CD4-positive, alpha-beta T cell treated with Interferon alpha-2 for 1 hour (primary cell): ENCODE measurements at regions not wholly inside any gene's neighbourhood (a gene's known extent, or its start where the extent isn't known, plus 50 kb on each side); places are given as distances from the start of the nearest gene placed in this dataset.
"Not testable (repeated sequence)": the region's sequence is repeated elsewhere in the genome, so short reads cannot be mapped to it uniquely, and the experiment has no call there.

ENCODE experiments used
- DNase-seq, 2 donors: peaks; one replicate each; pipeline ENCODE4 v3.0.0-alpha.2; 2020 to 2022

DNA sequence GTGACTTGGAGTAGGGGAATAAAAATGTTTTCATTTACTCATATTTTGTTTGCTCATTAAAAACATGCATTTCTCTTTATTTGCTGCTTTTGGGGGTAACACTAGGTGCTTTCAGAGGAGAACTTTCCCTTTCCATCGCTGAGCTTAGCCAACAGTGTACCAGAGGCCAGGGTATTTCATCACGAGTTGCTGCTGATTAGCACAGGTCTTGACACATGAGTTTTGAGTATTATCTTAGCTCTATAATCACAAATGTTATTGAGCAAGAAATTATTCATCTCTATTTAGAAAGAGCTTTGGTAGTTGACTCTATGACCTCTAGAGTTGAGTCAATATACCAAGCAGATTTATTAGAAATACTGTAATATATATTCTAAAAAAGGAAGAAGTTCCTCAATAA lies 375.9 kb downstream of the NXPH1 start:
- no peak for DNase-seq

DNA sequence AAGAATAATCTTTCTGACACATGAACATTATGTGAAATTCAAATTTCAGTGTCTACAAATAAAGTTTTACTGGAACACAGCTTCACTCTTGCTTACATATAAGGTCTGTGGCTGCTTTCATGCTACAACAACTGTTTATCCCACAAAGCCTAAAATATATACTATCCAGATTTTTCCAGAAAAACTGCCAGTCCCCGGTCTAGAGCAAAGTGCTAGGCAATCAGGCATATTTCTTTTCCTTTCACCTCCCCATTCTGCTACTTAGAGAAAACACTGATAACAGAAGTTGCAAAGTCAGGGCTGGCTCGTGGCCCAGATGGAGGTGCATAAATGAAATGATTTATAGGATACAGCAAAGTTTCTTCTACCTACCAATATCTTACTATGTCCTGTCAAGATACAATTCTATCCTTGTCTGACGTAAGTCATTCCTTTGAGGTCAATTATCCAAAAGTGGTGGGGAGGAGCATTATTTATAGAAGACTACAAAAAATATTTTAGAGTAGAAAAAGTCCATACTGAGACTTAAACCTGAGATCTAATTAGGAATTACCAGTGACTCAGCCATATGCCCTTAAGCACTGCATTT lies 384.1 kb downstream of the NXPH1 start:
- no peak for DNase-seq

GRCh38 chr7:8818406-8818805 lies 385.0 kb downstream of the NXPH1 start:
- DNase-seq = no peak

DNA sequence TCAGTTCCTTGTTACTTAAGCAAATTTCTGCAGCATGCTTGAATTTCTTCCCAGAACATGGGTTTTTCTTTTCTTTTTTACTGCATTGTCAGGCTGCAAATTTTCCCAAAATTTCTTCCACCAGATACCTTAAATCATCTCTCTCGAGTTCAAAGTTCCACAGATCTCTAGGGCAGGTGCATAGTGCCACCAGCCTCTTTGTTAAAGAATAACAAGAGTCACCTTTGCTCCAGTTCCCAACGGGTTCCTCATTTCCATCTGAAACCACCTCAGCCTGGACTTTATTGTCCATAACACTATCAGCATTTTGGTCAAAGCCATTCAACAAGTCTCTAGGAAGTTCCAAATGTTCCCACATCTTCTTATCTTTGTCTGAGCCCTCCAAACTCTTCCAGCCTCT lies 389.2 kb downstream of the NXPH1 start:
- no peak for DNase-seq

DNA sequence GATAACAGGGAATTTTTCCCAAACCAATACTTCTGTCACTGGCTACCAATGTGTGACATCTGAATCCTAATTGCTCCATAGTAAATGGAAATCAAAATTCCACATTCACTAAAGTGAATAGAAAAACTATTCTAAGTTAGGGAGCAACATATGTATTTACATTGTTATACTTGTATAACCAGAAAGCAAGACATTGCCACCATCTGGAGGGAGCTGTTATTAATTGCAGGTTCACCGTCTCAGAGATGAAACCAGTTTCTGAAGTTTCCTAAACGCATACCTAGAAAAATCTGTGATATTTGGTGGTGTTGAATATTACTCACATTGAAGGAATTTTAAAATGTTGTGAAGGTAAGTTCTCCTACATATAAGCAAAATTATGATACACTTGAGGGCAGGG lies 390.1 kb downstream of the NXPH1 start:
- DNase-seq = no peak

GRCh38 chr7:8827329-8827728 lies 393.9 kb downstream of the NXPH1 start:
- no peak for DNase-seq

DNA sequence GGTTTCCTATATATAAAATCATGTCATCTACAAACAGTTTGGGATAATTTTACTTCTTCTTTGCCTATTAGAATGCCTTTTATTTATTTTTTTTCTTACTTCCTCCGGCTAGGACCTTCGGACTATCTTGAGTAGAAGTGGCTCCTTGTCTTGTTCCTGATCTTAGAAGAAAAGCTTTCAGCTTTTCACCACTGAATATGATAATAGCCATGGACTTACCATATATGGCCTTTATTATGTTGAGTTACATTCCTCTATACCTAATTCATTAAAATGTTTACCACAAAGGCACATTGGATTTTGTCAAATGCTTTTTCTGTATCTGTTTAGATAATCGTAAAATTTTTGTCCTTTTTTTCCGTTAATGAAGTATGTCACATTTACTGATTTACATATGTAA lies 395.7 kb downstream of the NXPH1 start:
- DNase-seq = no peak

DNA sequence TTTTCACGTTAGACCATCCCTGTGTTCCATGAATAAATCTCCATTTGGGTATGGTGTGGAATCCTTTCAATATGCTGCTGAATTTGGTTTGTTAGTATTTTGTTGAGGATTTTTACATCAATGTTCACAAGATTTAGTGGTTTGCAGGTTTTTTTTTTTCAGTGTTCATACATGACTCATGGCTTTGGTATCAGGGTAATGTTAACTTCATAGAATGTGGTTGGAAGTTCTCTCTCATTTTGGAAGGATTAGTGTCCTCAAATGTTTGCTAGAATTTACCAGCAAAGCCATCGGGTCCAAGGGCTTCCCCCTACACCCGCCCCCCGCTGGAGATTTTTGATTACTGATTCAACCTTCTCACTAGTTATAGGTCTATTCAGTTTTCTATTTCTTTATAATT lies 398.0 kb downstream of the NXPH1 start:
- no peak for DNase-seq

DNA sequence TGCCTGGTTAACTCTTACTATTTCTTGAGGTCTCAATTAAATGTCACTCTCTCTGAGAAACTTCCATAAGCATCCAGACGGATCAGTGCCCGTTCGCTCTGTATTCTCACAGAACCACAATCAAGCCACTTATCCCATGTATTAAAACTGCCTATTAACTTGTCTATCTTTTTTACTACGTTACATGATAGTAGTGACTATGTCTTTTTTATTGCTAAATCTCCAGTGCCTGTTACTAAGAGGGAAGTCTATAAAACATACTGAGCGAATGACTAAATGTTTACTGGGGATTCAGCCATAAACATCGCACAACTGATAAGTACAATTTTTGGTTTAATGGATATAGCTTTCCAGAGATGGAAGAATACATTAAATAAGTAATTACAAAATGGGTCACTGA lies 399.9 kb downstream of the NXPH1 start:
- no peak for DNase-seq

GRCh38 chr7:8841171-8841570 lies 407.8 kb downstream of the NXPH1 start:
- no peak for DNase-seq

DNA sequence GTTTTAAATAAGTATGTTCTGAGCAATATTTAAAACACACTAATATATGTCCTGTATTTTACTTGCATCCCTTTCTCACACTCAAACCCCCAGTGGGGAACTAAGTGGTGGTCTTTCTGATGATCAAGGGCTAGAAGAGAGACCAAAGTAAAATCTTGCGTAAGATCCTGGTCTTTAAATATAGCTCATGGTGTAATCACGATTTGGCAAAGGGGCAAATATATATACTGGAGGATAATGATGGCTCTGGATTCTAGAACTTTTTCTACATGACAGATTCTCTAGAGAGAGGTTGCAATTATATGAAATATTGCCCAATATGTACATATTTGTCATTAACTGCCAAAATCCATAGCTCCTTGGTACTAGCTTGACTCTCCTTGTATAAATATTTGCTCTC lies 438.3 kb downstream of the NXPH1 start:
- DNase-seq = no peak

DNA sequence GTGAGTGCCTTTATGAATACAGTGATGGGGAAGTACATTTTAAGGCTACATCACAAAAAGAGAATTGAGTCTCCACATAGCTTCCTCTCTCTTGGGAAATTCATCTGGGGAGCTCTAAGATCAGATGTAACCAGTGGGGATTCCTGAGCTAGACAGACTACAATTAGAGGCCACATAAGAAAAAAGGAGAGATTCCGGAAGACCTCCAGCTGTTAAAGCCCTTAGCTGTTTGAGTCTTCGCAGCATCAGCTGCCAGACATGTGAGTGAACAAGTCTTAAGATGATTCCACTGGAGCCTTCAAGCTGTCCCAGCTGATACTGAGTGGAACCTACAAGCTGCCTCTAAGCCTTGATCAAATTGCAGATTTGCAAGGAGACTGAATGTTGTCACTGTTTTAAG lies 448.5 kb downstream of the NXPH1 start:
- no peak for DNase-seq

DNA sequence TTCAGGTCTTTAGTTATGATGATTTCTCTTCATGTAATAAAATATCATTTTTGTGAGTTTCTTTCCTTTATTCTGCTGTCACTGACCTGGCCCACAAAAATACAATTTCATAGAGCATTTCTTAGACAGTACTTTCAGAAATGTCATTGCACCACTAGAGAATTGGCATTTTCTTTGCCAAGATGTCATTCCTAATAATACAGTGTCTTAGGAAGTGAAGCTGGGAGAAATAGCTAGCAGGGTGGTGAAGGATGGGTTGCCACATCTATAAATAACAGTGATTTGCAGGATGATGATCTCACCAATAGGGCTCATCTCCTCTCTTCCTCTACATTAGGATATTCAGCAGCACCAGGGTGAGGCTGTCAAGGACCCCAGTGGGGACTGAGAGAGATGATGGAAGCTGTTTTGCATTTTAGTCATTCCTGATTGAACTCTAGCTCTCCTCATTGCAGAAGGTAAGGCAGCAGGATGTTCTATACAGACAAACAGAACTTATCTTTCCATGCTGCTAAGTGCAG lies 452.1 kb downstream of the NXPH1 start:
- DNase-seq = no peak

GRCh38 chr7:8890346-8890745 lies 456.9 kb downstream of the NXPH1 start:
- DNase-seq = not testable (repeated sequence)

DNA sequence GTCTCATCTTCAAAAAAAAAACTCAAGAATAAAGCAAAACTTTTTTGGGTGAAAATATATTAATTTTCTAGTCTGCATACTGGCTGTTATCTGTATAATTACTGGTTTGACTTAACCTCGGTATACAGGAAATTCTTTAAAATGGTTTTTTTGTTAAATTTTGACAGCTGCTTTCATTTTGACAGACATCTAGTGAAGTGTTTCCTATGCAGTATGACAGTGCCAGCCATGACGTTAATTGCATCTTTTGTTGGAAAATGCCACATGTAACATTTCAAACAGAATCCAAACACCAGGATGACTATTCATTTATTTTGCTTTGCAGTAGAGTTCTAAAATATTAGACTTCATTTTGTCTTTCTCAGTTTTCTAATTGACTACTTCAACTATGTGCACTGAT lies 460.4 kb downstream of the NXPH1 start:
- no peak for DNase-seq

- no peak for DNase-seq
Measured at GRCh38 chr7:8906396-8907075, 473.1 kb downstream of the NXPH1 start.

- DNase-seq = no peak
Measured at GRCh38 chr7:8908889-8909288, 475.5 kb downstream of the NXPH1 start.

GRCh38 chr7:8913682-8914081 lies 480.3 kb downstream of the NXPH1 start:
- DNase-seq = no peak

DNA sequence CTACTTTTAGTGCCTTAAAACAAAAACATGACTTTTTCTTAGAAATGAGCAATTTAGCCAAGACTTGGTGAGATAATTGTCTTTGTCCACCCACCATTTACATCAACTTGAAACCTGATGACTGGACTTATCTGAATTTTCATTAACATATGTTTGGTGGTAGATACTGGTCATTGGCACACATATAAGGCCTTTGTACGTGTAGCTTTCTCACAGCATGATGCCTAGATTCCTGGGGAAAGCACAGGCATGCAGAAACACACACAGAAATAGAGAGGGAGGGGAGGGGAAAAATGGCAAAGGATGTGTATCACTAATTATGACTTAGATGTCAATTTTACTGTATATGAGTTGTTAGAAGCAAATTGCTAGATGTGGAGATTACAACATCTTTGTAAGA lies 488.4 kb downstream of the NXPH1 start:
- DNase-seq = no peak

DNA sequence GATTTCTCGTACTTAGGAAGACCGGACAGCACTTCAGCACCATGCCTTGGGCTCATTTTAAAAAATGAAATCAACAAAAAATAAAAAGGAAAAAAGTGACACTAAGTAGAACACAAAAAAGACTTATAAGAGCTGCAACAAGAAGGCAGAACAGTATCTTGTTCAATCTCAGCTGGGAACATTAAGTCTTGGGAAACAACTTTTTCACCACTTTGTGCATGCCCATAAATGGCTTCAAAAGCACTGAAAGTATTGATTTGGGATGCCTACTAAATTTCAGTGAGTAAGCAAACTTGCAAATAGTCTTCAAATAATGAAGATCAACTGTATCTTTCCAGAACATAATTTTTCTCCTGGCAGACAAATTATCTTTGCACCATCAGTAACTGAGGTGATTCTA lies 489.3 kb downstream of the NXPH1 start:
- DNase-seq = no peak

DNA sequence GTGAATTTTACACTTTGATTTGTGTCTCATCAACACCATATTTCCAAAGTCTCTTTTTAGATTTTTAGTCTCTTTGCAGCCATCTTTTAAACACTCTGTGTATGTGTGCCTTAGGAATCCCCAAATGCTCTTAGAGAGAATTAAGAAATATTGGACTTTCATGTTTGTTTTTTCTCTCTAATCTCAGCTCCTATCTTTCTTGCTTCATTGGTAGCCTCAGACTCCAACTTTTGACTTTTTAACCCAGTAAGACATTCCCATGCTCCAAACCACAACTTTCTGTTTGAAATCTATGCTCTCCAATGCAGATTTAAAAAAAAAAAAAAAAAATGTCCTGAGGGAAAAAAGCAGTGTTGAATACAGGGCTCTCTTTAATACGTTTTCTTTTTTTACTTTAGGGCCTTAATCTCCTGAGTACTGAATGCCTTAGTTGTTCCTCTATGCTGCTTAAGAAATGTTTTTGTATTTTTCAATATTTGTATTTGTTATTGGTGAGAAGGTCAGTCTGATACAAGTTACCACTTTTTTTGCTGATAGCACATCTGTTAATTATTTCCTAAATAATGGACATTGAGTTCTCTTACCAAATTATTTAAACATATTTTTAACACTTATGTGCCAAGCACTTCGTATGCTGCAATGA lies 489.9 kb downstream of the NXPH1 start:
- no peak for DNase-seq

- DNase-seq = no peak
Measured at GRCh38 chr7:8931906-8932646, 498.7 kb downstream of the NXPH1 start.

- DNase-seq = no peak
Measured at GRCh38 chr7:8932751-8933150, 499.3 kb downstream of the NXPH1 start.

- DNase-seq = no peak
Measured at GRCh38 chr7:8937204-8937603, 503.8 kb downstream of the NXPH1 start.
